BE2C (cell line): ENCODE measurements at regions not wholly inside any gene's neighbourhood (a gene's known extent, or its start where the extent isn't known, plus 50 kb on each side); places are given as distances from the start of the nearest gene placed in this dataset.
"Not testable (repeated sequence)": the region's sequence is repeated elsewhere in the genome, so short reads cannot be mapped to it uniquely, and the experiment has no call there.

Experiments used
- DNase-seq: peaks from one replicate; pipeline ENCODE4 v3.0.0-alpha.2; 2020
- H3K27me3 ChIP-seq: fragments of 250-450 bp; sonication (Bioruptor Pico); 2 replicates; pipeline ENCODE4 v1.5.1; 2020; ENCODE audit warnings: mild to moderate bottlenecking
- H3K36me3 ChIP-seq: fragments of 250-450 bp; sonication (Bioruptor Pico); 2 replicates; pipeline ENCODE4 v1.5.1; 2020; ENCODE audit warnings: mild to moderate bottlenecking
- H3K4me1 ChIP-seq: fragments of 250-450 bp; sonication (Bioruptor Pico); 2 replicates; pipeline ENCODE4 v1.5.1; 2020
- H3K4me3 ChIP-seq: 2 replicates; pipeline ENCODE4 v1.5.1; 2011; ENCODE audit warnings: low read depth, low read length
- H3K9me3 ChIP-seq: fragments of 250-450 bp; sonication (Bioruptor Pico); 2 replicates; pipeline ENCODE4 v1.5.1; 2020
- CTCF ChIP-seq: IDR thresholded peaks from 2 replicates; pipeline ENCODE4 v1.5.1; 2012; ENCODE audit warnings: mild to moderate bottlenecking, low read depth, low read length

GRCh38 chr1:80305466-80305865, 1298.9 kb upstream of the ADGRL4 start:
- DNase-seq: no peak
- H3K27me3 ChIP-seq: no peaks in the 10 kb centered on the region
- H3K9me3 ChIP-seq: no peaks in the 10 kb centered on the region
- no peaks in the 10 kb centered on the region for H3K4me1 ChIP-seq
- no peaks in the 10 kb centered on the region for H3K36me3 ChIP-seq
- no peak for TF ChIP-seq CTCF
- H3K4me3 ChIP-seq: no peak overlapping the region

GRCh38 chr1:80293818-80294217, 1287.3 kb upstream of the ADGRL4 start:
- H3K4me3 ChIP-seq: no peak overlapping the region
- no peak for DNase-seq
- TF ChIP-seq CTCF: no peak
- H3K27me3 ChIP-seq: no peaks in the 10 kb centered on the region
- no peaks in the 10 kb centered on the region for H3K9me3 ChIP-seq
- no peaks in the 10 kb centered on the region for H3K36me3 ChIP-seq
- H3K4me1 ChIP-seq: no peaks in the 10 kb centered on the region

- H3K9me3 ChIP-seq, H3K36me3 ChIP-seq, H3K4me3 ChIP-seq, H3K27me3 ChIP-seq, DNase-seq, H3K4me1 ChIP-seq: not testable (repeated sequence)
Observed at GRCh38 chr1:80288750-80289149, 1282.2 kb upstream of the ADGRL4 start.

GRCh38 chr1:80282536-80282935, 1276.0 kb upstream of the ADGRL4 start:
- DNase-seq: no peak
- H3K4me1 ChIP-seq: no peaks in the 10 kb centered on the region
- TF ChIP-seq CTCF: no peak

GRCh38 chr1:80278936-80279335, 1272.4 kb upstream of the ADGRL4 start:
- Histone ChIP-seq H3K9me3 (no peaks in the 10 kb centered on the region), H3K4me3 (no peak overlapping the region), H3K36me3 (no peaks in the 10 kb centered on the region), H3K27me3 (no peaks in the 10 kb centered on the region), H3K4me1 (no peaks in the 10 kb centered on the region)
- DNase-seq: no peak
- no peak for TF ChIP-seq CTCF

More at GRCh38 chr1:80282536-80282935, 1276.0 kb upstream of the ADGRL4 start:
- Histone ChIP-seq H3K9me3 (no peaks in the 10 kb centered on the region), H3K4me3 (no peak overlapping the region), H3K27me3 (no peaks in the 10 kb centered on the region), H3K36me3 (no peaks in the 10 kb centered on the region)

GRCh38 chr1:80274256-80274655, 1267.7 kb upstream of the ADGRL4 start:
- Histone ChIP-seq H3K27me3 (no peaks in the 10 kb centered on the region), H3K4me1 (no peaks in the 10 kb centered on the region), H3K4me3 (no peak overlapping the region), H3K9me3 (no peaks in the 10 kb centered on the region), H3K36me3 (no peaks in the 10 kb centered on the region)
- DNase-seq: no peak
- TF ChIP-seq CTCF: no peak

- H3K9me3 ChIP-seq: no peaks in the 10 kb centered on the region
- no peak overlapping the region for H3K4me3 ChIP-seq
- no peaks in the 10 kb centered on the region for H3K36me3 ChIP-seq
- no peak for DNase-seq
- TF ChIP-seq CTCF: no peak
- no peaks in the 10 kb centered on the region for H3K27me3 ChIP-seq
- no peaks in the 10 kb centered on the region for H3K4me1 ChIP-seq
Observed at GRCh38 chr1:80272495-80272894, 1266.0 kb upstream of the ADGRL4 start.
